GM12872 (cell line): ENCODE measurements at regions not wholly inside any gene's neighbourhood (a gene's known extent, or its start where the extent isn't known, plus 50 kb on each side); places are given as distances from the start of the nearest gene placed in this dataset.

Source experiments
- TF ChIP-seq, protein P1 (sequence below): IDR thresholded peaks from 3 replicates; pipeline ENCODE4 v1.5.1; 2011; ENCODE audit warnings: low read depth, mild to moderate bottlenecking, low read length, moderate library complexity; ENCODE audit not compliant: insufficient read depth

DNA sequence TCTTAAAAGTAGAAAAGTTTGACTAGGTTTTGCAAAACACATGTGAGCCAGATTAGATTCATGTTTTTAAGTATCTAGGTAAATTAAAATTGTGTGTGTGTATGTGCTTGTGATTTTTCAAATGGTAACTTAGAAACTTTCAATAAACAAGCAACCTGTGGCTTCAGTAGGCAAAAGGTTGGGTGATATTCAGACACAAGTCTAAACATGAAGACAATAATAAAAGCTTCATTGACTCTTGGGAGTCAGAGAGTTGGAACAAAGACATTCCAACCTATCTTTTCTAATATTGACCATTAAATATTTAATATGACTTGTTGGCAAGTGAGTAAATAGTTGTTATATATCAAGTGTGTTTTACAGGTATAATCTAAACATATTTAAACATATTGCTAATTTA lies 1049.6 kb upstream of the ADGRL4 start:
- TF ChIP-seq, protein P1, sequence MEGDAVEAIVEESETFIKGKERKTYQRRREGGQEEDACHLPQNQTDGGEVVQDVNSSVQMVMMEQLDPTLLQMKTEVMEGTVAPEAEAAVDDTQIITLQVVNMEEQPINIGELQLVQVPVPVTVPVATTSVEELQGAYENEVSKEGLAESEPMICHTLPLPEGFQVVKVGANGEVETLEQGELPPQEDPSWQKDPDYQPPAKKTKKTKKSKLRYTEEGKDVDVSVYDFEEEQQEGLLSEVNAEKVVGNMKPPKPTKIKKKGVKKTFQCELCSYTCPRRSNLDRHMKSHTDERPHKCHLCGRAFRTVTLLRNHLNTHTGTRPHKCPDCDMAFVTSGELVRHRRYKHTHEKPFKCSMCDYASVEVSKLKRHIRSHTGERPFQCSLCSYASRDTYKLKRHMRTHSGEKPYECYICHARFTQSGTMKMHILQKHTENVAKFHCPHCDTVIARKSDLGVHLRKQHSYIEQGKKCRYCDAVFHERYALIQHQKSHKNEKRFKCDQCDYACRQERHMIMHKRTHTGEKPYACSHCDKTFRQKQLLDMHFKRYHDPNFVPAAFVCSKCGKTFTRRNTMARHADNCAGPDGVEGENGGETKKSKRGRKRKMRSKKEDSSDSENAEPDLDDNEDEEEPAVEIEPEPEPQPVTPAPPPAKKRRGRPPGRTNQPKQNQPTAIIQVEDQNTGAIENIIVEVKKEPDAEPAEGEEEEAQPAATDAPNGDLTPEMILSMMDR = no peak

GRCh38 chr1:80054129-80054528 lies 1047.6 kb upstream of the ADGRL4 start:
- TF ChIP-seq, protein P1 = no peak

- TF ChIP-seq, protein P1 = no peak
Observed at GRCh38 chr1:80053613-80054012, 1047.1 kb upstream of the ADGRL4 start.

DNA sequence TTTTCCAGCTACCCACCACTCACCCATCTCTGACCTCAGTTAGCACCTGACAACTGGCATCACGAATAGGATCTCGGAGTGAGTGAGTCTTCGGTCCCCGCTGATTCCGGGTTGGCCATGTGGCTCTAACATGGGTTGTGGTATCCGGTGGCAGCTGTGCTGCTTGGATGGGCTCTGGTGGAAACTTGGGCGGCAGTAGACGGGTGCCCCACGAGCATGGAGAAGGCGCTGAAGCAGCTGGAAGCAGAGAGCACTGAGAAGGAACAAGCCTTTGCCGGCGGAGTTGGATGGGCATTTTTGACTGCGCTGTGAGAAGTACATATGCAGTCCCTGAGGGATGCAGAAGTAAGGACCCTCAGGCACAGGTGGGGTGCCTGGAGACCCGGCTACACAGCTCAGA lies 1044.0 kb upstream of the ADGRL4 start:
- TF ChIP-seq, protein P1 = no peak

GRCh38 chr1:80050085-80050484 lies 1043.6 kb upstream of the ADGRL4 start:
- TF ChIP-seq, protein P1 = no peak

- TF ChIP-seq, protein P1 = no peak
Observed at GRCh38 chr1:80048716-80049115, 1042.2 kb upstream of the ADGRL4 start.

- TF ChIP-seq, protein P1 = no peak
Observed at GRCh38 chr1:80047791-80048190, 1041.3 kb upstream of the ADGRL4 start.

GRCh38 chr1:80044662-80045061 lies 1038.1 kb upstream of the ADGRL4 start:
- TF ChIP-seq, protein P1 = no peak
